Activated CD4-positive, alpha-beta T cell treated with anti-CD3 and anti-CD28 coated beads, Interleukin-2, amount 50 U/mL, for 48 hours (primary cell): ENCODE measurements at regions not wholly inside any gene's neighbourhood (a gene's known extent, or its start where the extent isn't known, plus 50 kb on each side); places are given as distances from the start of the nearest gene placed in this dataset.

Experiments
- DNase-seq, 2 experiments: peaks; one replicate each; pipeline ENCODE4 v3.0.0-alpha.2; 2020

DNA sequence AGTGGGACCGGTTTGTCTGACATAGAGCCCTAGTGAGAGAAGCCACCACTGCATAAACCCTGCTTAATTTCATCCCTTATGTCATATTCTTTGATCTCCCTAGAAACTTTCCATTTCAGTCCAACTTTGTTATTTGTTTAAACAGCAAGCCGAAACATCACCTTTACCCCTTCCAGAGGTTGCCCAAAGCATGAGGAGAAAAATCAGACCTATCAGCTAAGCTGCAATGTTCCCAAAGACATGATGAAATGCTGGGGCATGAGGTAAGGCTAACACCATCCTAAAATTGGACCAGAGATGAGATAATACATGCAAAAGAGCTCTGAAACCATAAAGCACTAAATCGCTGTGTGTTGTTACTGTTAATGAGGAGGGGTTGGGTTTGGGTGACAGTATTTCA lies 447.9 kb upstream of the ACVR2A start:
- DNase-seq, result no peak

DNA sequence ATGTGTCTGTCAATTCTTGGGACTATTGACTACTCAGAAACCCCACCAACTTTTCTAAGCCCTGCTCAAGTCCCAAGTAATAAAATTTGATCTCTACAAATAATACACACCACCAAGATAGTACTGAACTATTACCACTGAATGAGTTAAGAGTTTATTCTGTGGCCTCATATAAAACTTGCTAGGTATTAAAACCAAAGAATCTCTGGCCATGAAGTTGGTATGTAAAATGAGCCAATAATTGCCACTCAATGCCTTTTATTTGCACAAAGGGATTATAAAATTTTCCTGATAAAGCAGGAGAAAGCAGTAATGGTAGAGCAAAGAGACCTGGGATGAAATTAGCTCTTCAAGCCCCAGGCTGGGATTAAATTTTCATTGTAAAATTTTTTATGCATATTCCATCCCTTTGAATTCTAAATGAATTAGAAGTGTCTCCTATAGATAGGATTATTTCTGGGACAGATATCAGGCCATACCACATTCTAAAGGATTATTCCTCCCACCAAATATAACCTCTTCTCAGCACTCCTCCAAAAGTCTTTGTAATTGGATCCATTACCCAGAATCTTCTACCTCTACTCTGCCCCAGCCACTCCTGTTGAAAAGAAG lies 450.5 kb upstream of the ACVR2A start:
- no peak for DNase-seq

DNA sequence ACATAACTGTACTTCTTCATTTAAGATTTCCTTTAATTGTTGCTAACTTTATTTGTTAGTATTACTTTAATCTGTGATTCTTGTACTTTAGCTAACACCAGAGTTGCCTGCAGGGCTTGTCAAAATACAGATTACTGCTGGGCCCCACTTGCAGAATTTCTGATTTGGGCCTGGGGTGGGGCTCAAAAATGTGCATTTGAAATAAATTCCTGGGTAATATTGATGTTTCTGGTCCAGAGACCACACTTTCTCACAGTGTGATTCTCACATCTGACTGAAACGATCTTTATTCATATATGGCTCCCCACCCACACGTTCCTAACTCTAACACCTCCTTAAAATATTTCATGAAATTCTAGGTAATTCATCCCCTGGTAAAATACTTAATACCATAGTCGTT lies 452.6 kb upstream of the ACVR2A start:
- DNase-seq, result no peak

DNA sequence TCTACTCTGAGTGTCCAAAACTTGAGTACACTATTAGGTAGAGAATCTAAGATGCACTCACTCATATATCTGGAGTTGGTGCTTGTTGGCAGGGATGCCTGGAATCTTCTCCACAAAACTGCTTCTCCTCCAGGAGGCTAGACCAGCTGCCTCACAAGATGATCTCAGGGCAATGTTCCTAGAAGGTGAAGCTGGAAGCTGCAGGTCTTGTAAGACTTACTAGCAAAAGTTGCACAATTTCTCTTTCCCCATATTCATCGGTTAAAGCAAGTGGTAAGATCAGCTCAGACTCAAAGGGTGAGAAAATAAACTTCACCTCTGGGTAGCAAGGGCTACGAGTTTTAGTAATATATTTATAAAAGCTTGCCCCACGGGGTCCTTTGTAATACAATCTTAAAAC lies 454.4 kb upstream of the ACVR2A start:
- DNase-seq, result no peak

DNA sequence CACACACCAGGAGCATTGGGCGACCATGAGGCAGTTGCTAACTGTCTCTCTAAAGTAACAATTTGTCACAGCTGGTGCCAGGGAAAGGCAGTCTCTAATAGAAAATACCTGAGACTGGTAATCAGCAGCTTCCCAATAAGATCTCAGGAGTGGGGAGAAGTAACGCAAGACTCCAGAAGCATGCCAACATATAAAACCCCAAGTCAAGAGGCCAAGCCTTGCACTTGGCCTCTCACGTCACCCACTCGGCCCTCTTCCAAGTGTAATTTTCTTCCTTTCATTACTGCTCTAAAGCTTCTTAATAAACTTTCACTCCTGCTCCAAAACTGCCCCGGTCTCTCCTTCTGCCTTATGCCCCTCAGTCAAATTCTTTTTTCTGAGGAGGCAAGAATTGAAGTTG lies 455.6 kb upstream of the ACVR2A start:
- no peak for DNase-seq

DNA sequence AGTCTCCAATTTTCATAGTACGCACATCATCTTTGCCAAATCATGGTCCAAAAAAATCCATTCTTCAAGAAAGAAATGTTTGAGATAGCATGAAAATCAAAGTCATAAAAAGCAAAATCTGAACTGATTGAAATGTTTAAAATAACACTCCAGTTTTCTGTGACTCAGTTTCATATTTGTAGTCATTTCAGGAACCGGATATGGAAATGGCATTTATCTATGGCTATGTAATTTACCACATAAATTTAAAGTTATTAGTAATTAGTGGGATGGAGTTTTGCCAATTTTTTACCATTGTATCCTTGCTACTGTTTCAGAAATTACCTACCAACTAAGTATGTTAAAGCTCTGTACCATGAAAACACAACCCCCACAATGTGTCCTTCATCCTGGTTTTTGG lies 456.6 kb upstream of the ACVR2A start:
- DNase-seq, result no peak

DNA sequence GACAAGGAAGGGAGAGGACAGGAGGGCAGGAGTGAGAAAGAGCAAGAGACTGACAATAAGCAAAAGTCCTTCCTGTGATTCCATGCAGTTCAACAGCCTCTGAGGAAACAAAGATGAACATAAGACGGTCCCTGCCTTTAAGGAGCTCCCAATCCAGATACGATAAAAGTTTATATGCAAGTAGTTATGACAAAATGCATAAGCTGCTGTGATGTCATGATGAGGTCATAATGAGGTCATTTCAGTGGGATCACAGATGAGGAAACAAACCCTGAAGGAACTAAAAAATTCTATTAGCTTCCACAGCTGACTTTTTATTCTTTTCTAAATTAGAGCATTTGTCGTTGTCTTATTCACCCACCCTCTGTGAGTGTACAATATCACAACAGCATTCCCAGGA lies 458.5 kb upstream of the ACVR2A start:
- no peak for DNase-seq

DNA sequence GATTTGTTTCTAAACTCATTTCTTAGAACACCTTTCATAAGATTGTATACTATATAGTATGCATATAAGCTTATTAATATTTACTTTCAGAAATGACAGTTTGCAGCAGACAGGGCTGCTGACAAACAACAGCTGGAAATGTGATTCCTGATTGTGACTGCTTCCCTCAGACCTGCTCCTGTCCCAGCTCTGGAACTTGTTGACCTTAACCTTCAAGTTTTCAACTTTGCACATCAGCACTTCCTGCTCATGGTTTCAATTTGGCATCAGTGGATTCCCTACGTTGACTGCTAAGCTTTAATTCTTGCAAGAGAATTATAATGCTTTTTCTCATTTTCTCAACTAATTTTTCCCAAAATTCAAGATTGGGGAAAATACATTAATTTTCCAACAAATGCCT lies 459.2 kb upstream of the ACVR2A start:
- no peak for DNase-seq

DNA sequence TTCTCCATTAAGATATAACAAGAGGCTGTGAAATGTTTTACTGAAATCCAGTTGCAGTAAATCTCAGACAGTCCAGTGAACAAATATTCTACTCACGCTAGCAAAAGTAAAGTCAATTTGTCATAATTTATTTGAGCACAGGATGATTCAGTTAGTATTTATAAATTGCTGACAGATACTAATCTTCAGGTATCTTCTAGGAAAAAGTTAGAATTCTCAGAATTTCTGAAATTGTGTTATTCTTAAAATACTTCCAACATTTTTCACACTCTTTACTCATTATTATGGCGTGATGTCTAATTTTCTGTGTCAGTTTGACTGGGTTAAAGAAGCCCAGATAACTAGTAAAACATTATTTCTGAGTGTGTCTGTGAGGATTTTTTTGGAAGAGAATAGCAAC lies 460.2 kb upstream of the ACVR2A start:
- no peak for DNase-seq

DNA sequence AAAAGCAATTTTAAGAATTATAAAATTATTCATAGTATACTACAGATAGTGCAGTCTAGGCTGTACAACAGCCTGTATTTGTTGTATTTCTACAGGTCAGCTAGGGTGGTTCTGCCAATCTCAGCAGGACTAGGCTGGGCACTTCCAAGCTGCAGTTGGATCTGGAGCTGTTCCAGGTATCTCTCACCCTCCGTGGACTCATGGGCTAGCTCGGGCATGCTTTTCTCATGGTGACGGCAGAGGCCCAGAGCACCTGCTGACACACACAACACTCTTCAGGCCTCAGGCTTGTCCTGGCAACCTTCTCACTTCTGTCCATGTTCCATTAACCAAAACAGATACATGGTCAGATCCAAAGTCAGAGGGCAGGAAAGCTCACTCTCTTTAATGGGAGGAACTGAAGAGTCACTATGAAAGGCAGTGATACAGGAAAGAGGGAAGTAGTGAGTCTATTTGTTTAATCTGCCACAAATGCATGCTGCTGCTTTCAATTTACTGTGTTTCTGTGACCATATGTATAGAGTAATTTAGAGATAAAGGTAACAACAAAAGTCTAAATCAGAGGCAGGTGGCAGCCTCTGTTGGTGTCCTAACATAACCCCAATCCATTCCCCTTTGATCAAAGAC lies 462.4 kb upstream of the ACVR2A start:
- DNase-seq, result no peak

DNA sequence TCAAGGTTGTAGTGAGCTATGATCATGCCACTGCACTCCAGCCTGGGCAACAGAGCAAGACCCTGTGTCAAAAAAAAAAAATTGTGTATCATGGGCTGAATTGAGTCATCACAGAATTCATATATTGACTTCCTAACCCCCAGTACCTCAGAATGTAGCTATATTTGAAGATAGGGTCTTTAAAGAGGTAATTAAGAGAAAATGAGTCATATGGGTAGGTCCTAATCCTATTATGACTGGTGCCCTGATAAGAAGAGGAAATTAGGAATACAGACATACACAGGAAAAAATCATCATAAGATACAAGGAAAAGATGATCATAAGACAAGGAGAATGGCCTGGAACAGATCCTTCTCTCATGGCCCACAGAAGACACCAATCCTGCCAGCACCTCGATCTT lies 466.4 kb upstream of the ACVR2A start:
- no peak for DNase-seq

DNA sequence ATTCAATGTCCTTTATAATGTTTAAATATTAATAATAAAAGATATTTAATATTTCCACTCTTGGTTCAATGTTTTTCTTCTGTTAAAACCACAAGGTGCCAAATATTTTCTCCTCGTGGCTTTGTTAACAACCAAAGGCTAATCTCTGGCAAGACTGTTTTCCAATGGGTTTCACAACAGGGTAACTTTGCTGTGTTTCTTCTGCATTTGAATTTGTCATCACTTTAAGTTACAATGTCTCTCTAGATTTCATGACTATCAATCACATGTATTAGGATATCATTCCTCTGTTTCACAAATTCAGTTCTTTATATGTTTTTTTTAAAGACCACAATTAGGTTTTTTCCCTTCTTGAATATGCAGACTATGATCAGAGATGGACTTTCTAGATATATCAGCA lies 469.8 kb upstream of the ACVR2A start:
- no peak for DNase-seq

DNA sequence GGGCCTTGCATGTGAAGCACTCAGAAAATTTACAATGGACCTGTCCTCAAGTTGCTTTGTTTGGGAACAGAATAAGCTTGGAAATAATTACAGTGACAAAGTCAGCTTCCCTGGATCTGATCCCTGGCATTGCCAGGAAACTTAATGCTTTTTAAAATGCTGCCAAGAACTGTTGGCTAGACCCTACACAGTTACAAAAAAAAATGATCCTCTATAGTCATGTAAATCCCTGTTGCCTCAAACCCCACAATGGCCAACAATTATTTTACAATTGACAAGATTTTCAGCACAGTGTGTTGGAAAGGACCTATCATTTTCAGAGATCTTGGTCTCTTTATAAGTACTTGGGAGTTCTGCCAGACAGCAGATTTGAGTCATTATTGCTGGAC lies 470.4 kb upstream of the ACVR2A start:
- no peak for DNase-seq

DNA sequence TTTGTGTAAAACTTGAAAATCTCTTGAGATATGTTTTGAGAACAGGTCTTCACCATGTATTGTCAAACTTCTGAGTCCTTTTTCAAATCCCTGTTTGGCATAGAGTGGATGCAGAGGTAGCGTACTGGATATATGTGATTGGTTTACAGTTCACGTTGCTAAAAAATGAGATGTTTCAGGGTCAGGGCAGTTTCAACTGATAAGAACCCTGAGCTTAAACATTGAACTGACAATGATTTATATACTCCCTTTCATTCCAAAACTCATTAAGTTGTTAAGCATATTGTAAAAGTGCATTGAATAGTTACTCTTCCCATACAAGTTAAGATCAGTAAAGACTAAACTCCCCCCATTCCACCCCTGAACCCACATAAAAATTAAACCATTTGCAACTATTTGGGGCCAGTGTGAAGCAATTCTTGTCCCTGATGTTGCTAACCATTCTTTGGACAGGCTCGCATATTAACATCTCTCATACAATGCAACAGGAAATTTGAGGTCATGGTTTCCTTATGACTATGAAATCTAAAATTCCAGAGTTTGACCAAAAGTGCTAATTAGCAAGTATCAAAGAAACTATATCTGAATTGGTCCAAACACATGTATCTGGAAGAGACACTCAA lies 470.9 kb upstream of the ACVR2A start:
- DNase-seq, result no peak

DNA sequence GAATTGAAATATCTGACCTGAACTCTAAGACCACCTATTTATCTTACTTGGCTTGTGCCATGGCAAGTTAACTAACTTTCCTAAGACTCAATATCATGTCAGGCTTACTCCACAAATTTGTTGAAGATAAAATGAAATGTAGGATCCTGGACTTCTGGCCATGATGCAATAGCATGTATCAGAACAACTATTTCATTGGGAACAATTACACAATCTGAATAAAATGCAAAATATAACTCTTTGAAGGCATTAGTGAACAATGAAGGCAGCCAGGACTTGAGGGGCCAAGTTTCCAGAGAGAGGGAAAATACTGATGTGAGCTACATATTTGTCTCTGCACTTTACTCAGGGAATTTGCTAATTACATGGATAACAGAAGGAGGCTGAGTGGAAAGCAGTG lies 476.5 kb upstream of the ACVR2A start:
- DNase-seq, result no peak

DNA sequence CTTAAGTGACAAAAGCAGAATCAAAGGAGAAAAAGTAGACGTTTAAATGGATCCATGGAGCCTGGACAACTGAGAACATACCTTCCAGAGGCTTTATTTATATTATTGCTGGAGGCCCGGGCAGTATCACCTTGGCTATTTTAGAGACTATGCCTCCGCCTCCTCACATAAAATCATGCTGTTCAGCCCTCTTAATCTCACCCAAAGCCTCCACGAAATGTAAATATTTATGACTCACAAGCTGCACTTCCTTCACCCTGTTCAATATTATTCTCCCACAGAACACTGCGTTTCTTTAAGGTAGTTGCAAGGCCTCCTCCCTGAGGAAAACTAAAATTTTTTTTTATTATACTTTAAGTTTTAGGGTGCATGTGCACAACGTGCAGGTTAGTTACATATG lies 478.6 kb upstream of the ACVR2A start:
- no peak for DNase-seq

DNA sequence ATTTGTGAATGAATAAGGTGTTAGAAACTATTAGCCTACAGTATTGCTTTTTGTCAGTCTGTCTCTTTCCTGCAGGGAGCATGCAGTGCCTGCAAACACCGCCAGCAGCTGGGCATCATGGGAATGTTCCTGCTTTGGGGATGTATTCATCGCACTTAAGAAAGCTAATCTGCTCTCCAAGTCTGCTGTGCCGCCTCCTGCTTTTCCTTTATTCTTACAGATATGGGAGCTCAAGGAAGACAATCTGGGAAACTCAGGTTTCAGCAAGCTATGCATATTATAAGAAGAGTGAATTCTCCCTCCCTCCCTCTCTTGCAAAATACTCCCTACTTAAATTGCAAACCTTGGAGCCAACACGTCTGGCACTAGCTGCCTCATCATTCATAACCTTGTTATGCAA lies 479.2 kb upstream of the ACVR2A start:
- DNase-seq, result no peak

DNA sequence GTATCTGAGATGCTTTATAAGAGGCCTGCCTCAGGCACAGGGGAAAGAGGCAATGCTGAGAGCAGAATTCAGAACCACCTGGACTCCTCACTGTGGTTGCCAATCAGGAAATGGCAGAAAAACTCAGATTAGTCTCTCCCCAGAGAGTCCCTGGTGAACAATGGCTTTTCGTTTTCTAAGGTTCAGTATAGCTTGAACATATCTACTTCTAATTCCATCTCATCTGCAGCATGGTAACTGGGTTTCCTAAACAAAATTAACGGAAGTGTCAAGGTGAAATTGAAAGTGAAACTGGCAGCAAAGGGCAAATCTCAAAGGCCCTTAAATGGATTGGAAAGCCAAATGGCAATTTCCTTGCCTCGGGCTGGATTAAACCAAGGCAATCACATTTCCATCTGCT lies 480.2 kb upstream of the ACVR2A start:
- DNase-seq, result no peak

DNA sequence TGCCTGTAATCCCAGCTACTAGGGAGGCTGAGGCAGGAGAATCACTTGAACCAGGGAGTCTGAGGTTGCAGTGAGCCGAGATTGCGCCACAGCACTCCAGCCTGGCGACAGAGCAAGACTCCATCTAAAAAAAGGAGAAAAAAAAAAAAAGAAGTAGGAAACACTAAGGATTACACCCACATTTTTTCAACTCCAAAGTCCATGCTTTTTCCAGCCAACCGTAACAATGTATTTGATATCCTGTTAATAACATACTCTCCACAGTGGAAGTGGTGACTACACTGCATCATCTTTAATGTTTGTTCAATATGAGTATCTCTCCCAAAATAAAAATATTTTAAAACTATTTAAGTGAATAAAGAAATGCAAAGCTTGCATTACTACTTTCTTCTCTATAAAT lies 481.6 kb upstream of the ACVR2A start:
- DNase-seq, result no peak

DNA sequence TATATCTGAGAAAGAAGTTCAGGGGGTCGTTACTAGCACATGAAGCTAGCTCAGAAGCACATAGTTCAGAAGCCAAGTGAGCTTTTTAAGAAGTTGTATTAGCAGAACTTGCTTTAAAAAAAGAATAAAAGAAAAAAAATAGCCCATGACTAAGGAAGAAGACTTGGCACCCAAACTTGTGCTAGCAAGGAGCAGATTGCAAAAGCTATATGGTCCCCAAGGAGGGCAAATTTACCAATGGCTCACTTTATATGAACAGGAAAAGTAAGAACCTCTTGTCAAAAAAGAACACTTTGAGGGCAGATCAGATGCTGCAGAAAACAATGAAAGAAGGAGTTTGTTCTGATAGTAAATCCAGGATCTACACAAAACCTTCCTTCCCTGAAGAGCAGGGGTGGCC lies 486.5 kb upstream of the ACVR2A start:
- DNase-seq, result no peak

DNA sequence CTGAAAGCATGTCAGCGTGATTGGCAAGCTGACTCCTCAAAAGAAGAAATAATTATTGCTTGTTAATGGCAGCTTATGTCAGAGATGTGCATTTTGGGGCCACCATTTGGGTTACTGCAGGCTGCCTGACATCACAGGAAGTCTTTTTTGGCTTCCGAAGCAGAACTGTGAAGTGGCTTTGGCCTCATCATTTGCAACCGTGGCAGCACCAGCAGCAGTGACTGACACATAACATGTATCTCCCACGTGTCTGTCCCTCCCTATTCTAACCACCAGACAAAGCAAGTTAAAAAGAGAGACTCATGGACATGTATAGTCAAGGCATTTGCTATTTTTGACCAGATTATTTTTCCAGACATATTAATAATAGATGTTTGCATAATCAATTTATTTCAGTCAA lies 488.7 kb upstream of the ACVR2A start:
- no peak for DNase-seq

DNA sequence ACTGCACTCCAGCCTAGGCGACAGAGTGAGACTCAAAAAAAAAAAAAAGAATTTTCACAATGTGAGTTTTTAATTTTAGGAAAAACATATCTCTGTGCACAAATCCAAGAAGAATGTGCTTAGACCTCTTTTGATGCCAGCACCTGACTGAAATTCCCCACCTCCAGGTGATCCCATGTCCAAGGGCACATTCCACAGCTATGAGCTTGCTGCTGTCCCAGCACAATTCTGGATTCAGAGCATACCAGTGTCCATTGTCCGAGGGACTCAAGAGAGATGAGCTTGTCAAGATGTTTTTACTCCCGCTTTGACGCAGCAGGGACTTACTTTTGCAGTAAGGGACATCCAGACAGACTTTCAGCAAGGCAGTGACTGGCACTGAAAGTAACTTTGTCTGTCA lies 489.1 kb upstream of the ACVR2A start:
- no peak for DNase-seq

DNA sequence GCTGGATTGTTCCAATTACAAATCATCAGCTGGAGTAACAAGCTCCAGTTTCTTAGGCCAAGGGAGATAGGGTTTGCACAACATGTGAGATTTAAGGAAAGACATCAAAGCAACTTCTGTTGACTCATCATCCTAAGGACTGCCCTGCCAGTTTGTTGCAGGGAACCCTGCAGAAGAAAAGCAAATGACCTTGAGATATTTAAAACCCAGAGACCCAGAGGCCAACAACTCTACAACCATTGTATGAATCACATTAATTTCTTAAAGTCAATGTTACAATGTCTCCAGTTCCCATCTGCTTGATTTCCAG lies 491.8 kb upstream of the ACVR2A start:
- no peak for DNase-seq

DNA sequence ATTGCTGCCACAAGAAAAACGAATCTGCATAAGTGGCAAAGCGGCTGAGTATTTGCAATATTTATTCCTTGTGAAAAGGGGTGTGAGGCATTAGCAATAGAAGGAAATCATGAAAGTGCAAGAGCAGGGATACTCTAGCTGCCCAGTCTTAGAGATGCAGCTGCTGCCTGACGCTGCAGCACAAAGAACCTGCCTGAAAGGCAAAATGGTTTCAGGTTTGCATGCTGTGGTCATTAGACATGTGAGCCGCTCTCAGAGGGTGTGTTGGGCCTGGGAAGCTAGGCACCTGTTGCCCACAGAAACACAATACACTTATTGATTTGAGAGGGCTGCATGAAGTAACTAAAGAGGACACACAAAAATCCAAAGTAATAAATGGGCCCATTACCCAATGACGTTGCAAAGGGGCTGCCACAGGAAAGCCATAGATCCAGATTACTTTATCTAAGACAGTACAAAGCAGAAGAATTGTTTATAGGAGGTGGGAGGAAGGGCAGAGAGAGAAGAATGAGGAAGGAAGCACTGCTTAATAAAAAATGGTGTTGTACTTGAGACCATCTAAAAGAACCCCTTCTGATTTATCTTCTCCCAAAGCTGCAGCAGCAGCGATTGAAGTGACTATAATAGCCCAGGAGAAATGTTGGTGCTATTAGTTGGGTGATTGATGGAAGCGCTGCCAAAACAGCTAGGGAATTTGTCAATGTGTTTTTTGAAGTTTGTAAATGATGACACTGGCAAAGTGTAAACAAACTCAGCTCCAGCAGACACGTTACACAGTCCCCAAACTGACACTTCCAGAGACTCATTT lies 492.4 kb upstream of the ACVR2A start:
- no peak for DNase-seq
